Smooth muscle cell (in vitro differentiated cells): ENCODE measurements at regions not wholly inside any gene's neighbourhood (a gene's known extent, or its start where the extent isn't known, plus 50 kb on each side); places are given as distances from the start of the nearest gene placed in this dataset.

Experiments used
- DNase-seq: peaks from one replicate; lab custom pipeline; 2025; ENCODE audit not compliant: unreplicated experiment; lab: John Stamatoyannopoulos, UW
- H2AFZ ChIP-seq: fragments of 200-600 bp; sonication (generic); 2 replicates; pipeline ENCODE4 v1.6.0; 2016; ENCODE audit warnings: antibody characterized with exemption, low read depth, mild to moderate bottlenecking
- H3F3A ChIP-seq: fragments of 200-600 bp; sonication (generic); 2 replicates; pipeline ENCODE4 v1.6.0; 2017; ENCODE audit warnings: antibody characterized with exemption, low read depth
- H3K27ac ChIP-seq: fragments of 200-600 bp; sonication (generic); 2 replicates; pipeline ENCODE4 v1.5.1; 2016; ENCODE audit warnings: low read depth, mild to moderate bottlenecking
- H3K27me3 ChIP-seq: fragments of 200-600 bp; sonication (generic); 2 replicates; pipeline ENCODE4 v1.6.1; 2016; ENCODE audit warnings: low read depth, mild to moderate bottlenecking
- H3K36me3 ChIP-seq: fragments of 200-600 bp; sonication (generic); 2 replicates; pipeline ENCODE4 v1.5.1; 2016; ENCODE audit warnings: low read depth
- H3K4me1 ChIP-seq: fragments of 200-600 bp; sonication (generic); 2 replicates; pipeline ENCODE4 v1.5.1; 2016; ENCODE audit warnings: low read depth
- H3K4me2 ChIP-seq: fragments of 200-600 bp; sonication (generic); 2 replicates; pipeline ENCODE4 v1.6.0; 2016; ENCODE audit warnings: mild to moderate bottlenecking
- H3K4me3 ChIP-seq: fragments of 200-600 bp; sonication (generic); 2 replicates; pipeline ENCODE4 v1.5.1; 2016; ENCODE audit warnings: mild to moderate bottlenecking
- H3K79me2 ChIP-seq: fragments of 200-600 bp; sonication (generic); 2 replicates; pipeline ENCODE4 v1.6.0; 2016; ENCODE audit warnings: low read depth, mild to moderate bottlenecking
- H3K9ac ChIP-seq: fragments of 200-600 bp; sonication (generic); 2 replicates; pipeline ENCODE4 v1.6.0; 2016; ENCODE audit warnings: low read depth
- H3K9me3 ChIP-seq: fragments of 200-600 bp; sonication (generic); replicated peaks from 2 replicates; pipeline ENCODE4 v1.5.1; 2016; ENCODE audit warnings: low read depth
- H4K20me1 ChIP-seq: fragments of 200-600 bp; sonication (generic); 2 replicates; pipeline ENCODE4 v1.6.0; 2016; ENCODE audit warnings: low read depth
- CTCF ChIP-seq: fragments of 200-600 bp; sonication (generic); IDR thresholded peaks from 2 replicates; pipeline ENCODE4 v1.5.1; 2017; ENCODE audit warnings: borderline replicate concordance, mild to moderate bottlenecking, antibody characterized with exemption; ENCODE audit not compliant: insufficient read depth, poor library complexity, severe bottlenecking
- WGBS: methylation state at CpG from one replicate; pipeline ENCODE4 v1.1.7; 2016; ENCODE audit warnings: low lambda C conversion rate; 5-methylcytosine and 5-hydroxymethylcytosine counted together

- H3K27ac ChIP-seq: peak overlapping the region; percentile 89
- no peak overlapping the region for H2AFZ ChIP-seq
- peaks cover 6% of the 10 kb centered on the region for H3K4me1 ChIP-seq
- WGBS: 92% methylated on average over 1 of the region's 1 CpG
- no peak for TF ChIP-seq CTCF
- no peaks in the 10 kb centered on the region for H3K79me2 ChIP-seq
- H3K9me3 ChIP-seq: no peaks in the 10 kb centered on the region
- H3K4me3 ChIP-seq: no peak overlapping the region
- no peak for DNase-seq
- no peak overlapping the region for H3K9ac ChIP-seq
- peaks cover 17% of the 10 kb centered on the region for H3F3A ChIP-seq
- no peaks in the 10 kb centered on the region for H3K27me3 ChIP-seq
- H4K20me1 ChIP-seq: no peaks in the 10 kb centered on the region
- no peaks in the 10 kb centered on the region for H3K36me3 ChIP-seq
- H3K4me2 ChIP-seq: no peak overlapping the region
Measured at GRCh38 chr12:89253488-89253887, 98.8 kb downstream of the DUSP6 start.

GRCh38 chr12:89252284-89252683, 100.0 kb downstream of the DUSP6 start:
- Histone ChIP-seq H3K9me3 (no peaks in the 10 kb centered on the region), H3K4me1 (peaks cover 14% of the 10 kb centered on the region), H3F3A (peaks cover 17% of the 10 kb centered on the region), H2AFZ (peak overlapping the region; percentile 80), H4K20me1 (no peaks in the 10 kb centered on the region), H3K4me2 (peak overlapping the region; percentile 49), H3K79me2 (no peaks in the 10 kb centered on the region), H3K36me3 (no peaks in the 10 kb centered on the region), H3K27ac (peak overlapping the region; percentile 89), H3K27me3 (no peaks in the 10 kb centered on the region), H3K4me3 (no peak overlapping the region), H3K9ac (peak overlapping the region; percentile 34)
- no peak for DNase-seq
- TF ChIP-seq CTCF: no peak
- 38% methylated on average over 4 of the region's 4 CpGs for WGBS

GRCh38 chr12:89251342-89252271, 100.7 kb downstream of the DUSP6 start:
- no peaks in the 10 kb centered on the region for H3K36me3 ChIP-seq
- H2AFZ ChIP-seq: peak overlapping the region; percentile 80
- H4K20me1 ChIP-seq: no peaks in the 10 kb centered on the region
- H3F3A ChIP-seq: peaks cover 17% of the 10 kb centered on the region
- peak overlapping the region; percentile 34 for H3K9ac ChIP-seq
- H3K4me3 ChIP-seq: no peak overlapping the region
- peaks cover 15% of the 10 kb centered on the region for H3K4me1 ChIP-seq
- H3K79me2 ChIP-seq: no peaks in the 10 kb centered on the region
- H3K9me3 ChIP-seq: no peaks in the 10 kb centered on the region
- peak overlapping the region; percentile 89 for H3K27ac ChIP-seq
- H3K4me2 ChIP-seq: peak overlapping the region; percentile 49
- DNase-seq: no peak
- WGBS: 66% methylated on average over 6 of the region's 6 CpGs
- no peaks in the 10 kb centered on the region for H3K27me3 ChIP-seq
- no peak for TF ChIP-seq CTCF

- TF ChIP-seq CTCF: no peak
- no peaks in the 10 kb centered on the region for H3K9me3 ChIP-seq
- H3K79me2 ChIP-seq: no peaks in the 10 kb centered on the region
- H3K4me1 ChIP-seq: peaks cover 15% of the 10 kb centered on the region
- no peak overlapping the region for H3K4me2 ChIP-seq
- no peak overlapping the region for H2AFZ ChIP-seq
- no peak overlapping the region for H3K4me3 ChIP-seq
- no peaks in the 10 kb centered on the region for H4K20me1 ChIP-seq
- H3K27me3 ChIP-seq: no peaks in the 10 kb centered on the region
- H3K27ac ChIP-seq: no peak overlapping the region
- H3K36me3 ChIP-seq: no peaks in the 10 kb centered on the region
- H3F3A ChIP-seq: peaks cover 17% of the 10 kb centered on the region
- DNase-seq: no peak
- no peak overlapping the region for H3K9ac ChIP-seq
Measured at GRCh38 chr12:89250636-89251035, 101.7 kb downstream of the DUSP6 start.
